ENCODE measurements at regions not wholly inside any gene's neighbourhood (a gene's known extent, or its start where the extent isn't known, plus 50 kb on each side); places are given as distances from the start of the nearest gene placed in this dataset.
"Not testable (repeated sequence)": the region's sequence is repeated elsewhere in the genome, so short reads cannot be mapped to it uniquely, and the experiment has no call there.

DNA sequence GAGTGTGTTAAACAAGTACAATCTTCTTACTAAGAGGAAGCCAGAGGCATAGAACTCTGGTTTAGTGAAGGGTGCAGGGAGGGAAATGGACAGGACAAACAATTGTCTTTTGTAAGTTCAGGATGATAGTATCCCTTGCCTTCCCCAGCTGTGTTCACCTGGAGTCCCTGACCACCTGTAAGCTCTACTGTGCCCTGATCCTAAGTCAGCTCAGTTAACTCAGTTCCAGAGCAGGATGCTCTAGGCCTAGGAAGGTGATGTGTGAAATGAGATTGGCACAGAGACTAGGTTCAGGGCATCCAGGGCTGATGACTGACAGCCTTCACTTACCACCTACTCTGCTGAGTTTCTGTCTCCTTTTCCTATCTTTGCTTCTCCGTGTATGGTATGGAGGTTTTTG, 333.0 kb downstream of the SUCLG1 start:
- Histone ChIP-seq H3K79me2 (ENCODE audit: insufficient read depth, low read length) (no peaks in the 10 kb centered on the region), H3K9ac (ENCODE audit: low read length) (no peak overlapping the region), H3K9me3 (ENCODE audit: insufficient read depth, low read length) (no peaks in the 10 kb centered on the region), H3F3A (ENCODE audit: insufficient read depth) (no peaks in the 10 kb centered on the region), H3K27ac (ENCODE audit: low read depth, low read length) (no peak overlapping the region), H3K9me2 (replicated peaks; ENCODE audit: insufficient read depth, low read length) (peaks cover 6% of the 10 kb centered on the region; the same call in 1 of the 2 replicates), H2AFZ (ENCODE audit: low read depth, low read length, severe bottlenecking) (no peak overlapping the region), H3K36me3 (ENCODE audit: low read length) (no peaks in the 10 kb centered on the region), H3K27me3 (ENCODE audit: low read length) (no peaks in the 10 kb centered on the region), H4K20me1 (ENCODE audit: low read depth, low read length) (no peaks in the 10 kb centered on the region), H3K4me2 (ENCODE audit: low read depth, low read length, poor library complexity, severe bottlenecking) (no peak overlapping the region), H3K4me3 (ENCODE audit: insufficient read depth, low read length, poor library complexity, severe bottlenecking) (no peak overlapping the region)
- TF ChIP-seq, protein P1, sequence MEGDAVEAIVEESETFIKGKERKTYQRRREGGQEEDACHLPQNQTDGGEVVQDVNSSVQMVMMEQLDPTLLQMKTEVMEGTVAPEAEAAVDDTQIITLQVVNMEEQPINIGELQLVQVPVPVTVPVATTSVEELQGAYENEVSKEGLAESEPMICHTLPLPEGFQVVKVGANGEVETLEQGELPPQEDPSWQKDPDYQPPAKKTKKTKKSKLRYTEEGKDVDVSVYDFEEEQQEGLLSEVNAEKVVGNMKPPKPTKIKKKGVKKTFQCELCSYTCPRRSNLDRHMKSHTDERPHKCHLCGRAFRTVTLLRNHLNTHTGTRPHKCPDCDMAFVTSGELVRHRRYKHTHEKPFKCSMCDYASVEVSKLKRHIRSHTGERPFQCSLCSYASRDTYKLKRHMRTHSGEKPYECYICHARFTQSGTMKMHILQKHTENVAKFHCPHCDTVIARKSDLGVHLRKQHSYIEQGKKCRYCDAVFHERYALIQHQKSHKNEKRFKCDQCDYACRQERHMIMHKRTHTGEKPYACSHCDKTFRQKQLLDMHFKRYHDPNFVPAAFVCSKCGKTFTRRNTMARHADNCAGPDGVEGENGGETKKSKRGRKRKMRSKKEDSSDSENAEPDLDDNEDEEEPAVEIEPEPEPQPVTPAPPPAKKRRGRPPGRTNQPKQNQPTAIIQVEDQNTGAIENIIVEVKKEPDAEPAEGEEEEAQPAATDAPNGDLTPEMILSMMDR (IDR thresholded peaks at IDR 0.05; ENCODE audit: insufficient read depth, low read length, poor library complexity, severe bottlenecking): no peak
- TF ChIP-seq EZH2phosphoT487 (conservative IDR thresholded peaks at IDR 0.05; ENCODE audit: low read length): no peak

DNA sequence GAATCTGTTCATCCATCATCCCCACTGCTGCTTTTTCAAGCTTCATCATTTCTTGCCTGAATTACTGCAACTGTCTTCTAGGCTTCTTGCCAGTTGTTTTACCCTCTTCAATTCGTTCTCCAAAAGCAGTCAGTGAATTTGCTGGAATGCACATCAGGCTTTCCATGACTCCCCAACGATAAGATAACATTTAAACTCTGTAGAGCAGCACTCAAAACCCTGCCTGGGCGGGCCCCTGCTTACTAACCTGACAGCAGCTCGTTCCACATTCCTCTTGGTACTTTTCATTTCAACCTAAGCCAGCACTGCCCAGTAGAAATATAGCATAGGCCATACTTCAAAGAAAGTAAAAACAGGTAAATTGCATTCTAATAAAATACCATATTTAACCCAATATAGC, 342.9 kb downstream of the SUCLG1 start:
- Histone ChIP-seq H3K4me3 (ENCODE audit: insufficient read depth, low read length, poor library complexity, severe bottlenecking) (no peak overlapping the region), H3K36me3 (ENCODE audit: low read length) (no peaks in the 10 kb centered on the region), H2AFZ (ENCODE audit: low read depth, low read length, severe bottlenecking) (no peak overlapping the region), H3K27me3 (ENCODE audit: low read length) (no peaks in the 10 kb centered on the region), H4K20me1 (ENCODE audit: low read depth, low read length) (no peaks in the 10 kb centered on the region), H3K9me3 (ENCODE audit: insufficient read depth, low read length) (no peaks in the 10 kb centered on the region), H3K9me2 (replicated peaks; ENCODE audit: insufficient read depth, low read length) (no peaks in the 10 kb centered on the region), H3K27ac (ENCODE audit: low read depth, low read length) (no peak overlapping the region), H3F3A (ENCODE audit: insufficient read depth) (no peaks in the 10 kb centered on the region), H3K4me2 (ENCODE audit: low read depth, low read length, poor library complexity, severe bottlenecking) (no peak overlapping the region), H3K9ac (ENCODE audit: low read length) (no peak overlapping the region), H3K79me2 (ENCODE audit: insufficient read depth, low read length) (no peaks in the 10 kb centered on the region)
- TF ChIP-seq, protein P1 (IDR thresholded peaks at IDR 0.05; ENCODE audit: insufficient read depth, low read length, poor library complexity, severe bottlenecking): no peak
- TF ChIP-seq EZH2phosphoT487 (conservative IDR thresholded peaks at IDR 0.05; ENCODE audit: low read length): no peak

DNA sequence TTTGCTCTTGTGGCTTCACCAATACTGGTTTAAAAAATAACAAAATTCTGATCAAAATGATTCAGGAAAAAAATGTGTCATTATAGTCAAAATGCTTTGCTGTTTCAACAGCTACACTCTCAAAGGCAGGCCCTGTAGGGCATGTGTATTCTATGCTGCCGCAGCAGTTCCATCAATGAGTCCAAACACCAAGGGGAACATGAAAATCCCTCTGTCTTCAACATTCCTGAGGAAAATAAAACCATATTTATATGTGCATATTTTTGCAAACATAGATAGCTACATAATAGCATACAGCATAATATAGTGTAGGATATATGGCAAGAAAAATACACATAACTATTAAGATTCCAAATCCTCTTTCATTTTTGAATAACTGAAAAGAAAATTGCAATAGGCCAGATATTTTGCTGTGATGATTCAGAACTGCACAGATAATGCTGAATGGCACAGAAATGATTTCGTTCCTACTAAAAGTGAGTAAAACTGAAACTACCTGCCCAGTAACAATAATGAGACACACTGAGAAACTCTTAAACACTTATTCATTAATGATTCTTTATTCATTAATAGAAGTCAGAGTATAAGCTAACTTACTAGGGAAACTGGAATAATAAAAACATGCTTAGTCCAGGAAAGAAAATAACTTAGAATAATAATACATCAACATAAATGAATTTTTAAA, 343.8 kb downstream of the SUCLG1 start:
- no peaks in the 10 kb centered on the region for H3K36me3 ChIP-seq (ENCODE audit: low read length)
- no peak for TF ChIP-seq EZH2phosphoT487 (conservative IDR thresholded peaks at IDR 0.05; ENCODE audit: low read length)
- TF ChIP-seq, protein P1 (IDR thresholded peaks at IDR 0.05; ENCODE audit: insufficient read depth, low read length, poor library complexity, severe bottlenecking): no peak
- H3K9ac ChIP-seq (ENCODE audit: low read length): no peak overlapping the region
- H3K27ac ChIP-seq (ENCODE audit: low read depth, low read length): no peak overlapping the region
- H3K79me2 ChIP-seq (ENCODE audit: insufficient read depth, low read length): no peaks in the 10 kb centered on the region
- H3F3A ChIP-seq (ENCODE audit: insufficient read depth): no peaks in the 10 kb centered on the region
- no peaks in the 10 kb centered on the region for H3K27me3 ChIP-seq (ENCODE audit: low read length)
- no peak overlapping the region for H3K4me3 ChIP-seq (ENCODE audit: insufficient read depth, low read length, poor library complexity, severe bottlenecking)
- H4K20me1 ChIP-seq (ENCODE audit: low read depth, low read length): no peaks in the 10 kb centered on the region
- no peak overlapping the region for H2AFZ ChIP-seq (ENCODE audit: low read depth, low read length, severe bottlenecking)
- no peaks in the 10 kb centered on the region for H3K9me2 ChIP-seq (replicated peaks; ENCODE audit: insufficient read depth, low read length)
- no peaks in the 10 kb centered on the region for H3K9me3 ChIP-seq (ENCODE audit: insufficient read depth, low read length)
- H3K4me2 ChIP-seq (ENCODE audit: low read depth, low read length, poor library complexity, severe bottlenecking): no peak overlapping the region

DNA sequence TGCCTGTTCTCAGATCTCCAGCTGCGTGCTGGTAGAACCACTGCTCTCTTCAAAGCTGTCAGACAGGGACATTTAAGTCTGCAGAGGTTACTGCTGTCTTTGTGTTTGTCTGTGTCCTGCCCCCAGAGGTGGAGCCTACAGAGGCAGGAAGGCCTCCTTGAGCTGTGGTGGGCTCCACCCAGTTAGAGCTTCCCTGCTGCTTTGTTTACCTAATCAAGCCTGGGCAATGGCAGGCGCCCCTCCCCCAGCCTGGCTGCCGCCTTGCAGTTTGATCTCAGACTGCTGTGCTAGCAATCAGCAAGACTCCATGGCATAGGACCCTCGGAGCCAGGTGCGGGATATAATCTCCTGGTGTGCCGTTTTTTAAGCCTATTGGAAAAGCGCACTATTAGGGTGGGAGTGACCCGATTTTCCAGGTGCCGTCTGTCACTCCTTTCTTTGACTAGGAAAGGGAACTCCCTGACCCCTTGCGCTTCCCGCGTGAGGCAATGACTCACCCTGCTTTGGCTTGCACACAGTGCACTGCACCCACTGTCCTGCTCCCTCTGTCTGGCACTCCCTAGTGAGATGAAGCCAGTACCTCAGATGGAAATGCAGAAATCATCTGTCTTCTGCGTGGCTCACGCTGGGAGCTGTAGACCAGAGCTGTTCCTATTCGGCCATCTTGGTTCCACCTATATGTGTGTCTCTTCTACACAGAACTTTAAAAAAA, 355.1 kb downstream of the SUCLG1 start:
- H4K20me1 ChIP-seq (ENCODE audit: low read depth, low read length); H3K9me2 ChIP-seq (replicated peaks; ENCODE audit: insufficient read depth, low read length); H3K4me2 ChIP-seq (ENCODE audit: low read depth, low read length, poor library complexity, severe bottlenecking); H3K27ac ChIP-seq (ENCODE audit: low read depth, low read length); H3K9me3 ChIP-seq (ENCODE audit: insufficient read depth, low read length); H3K36me3 ChIP-seq (ENCODE audit: low read length); H3K9ac ChIP-seq (ENCODE audit: low read length); H3K27me3 ChIP-seq (ENCODE audit: low read length); H3K79me2 ChIP-seq (ENCODE audit: insufficient read depth, low read length); H2AFZ ChIP-seq (ENCODE audit: low read depth, low read length, severe bottlenecking); H3F3A ChIP-seq (ENCODE audit: insufficient read depth); H3K4me3 ChIP-seq (ENCODE audit: insufficient read depth, low read length, poor library complexity, severe bottlenecking): not testable (repeated sequence)

Measured in SU-DHL-6 (cell line).